ENCODE measurements at regions not wholly inside any gene's neighbourhood (a gene's known extent, or its start where the extent isn't known, plus 50 kb on each side); places are given as distances from the start of the nearest gene placed in this dataset.
"Not testable (repeated sequence)": the region's sequence is repeated elsewhere in the genome, so short reads cannot be mapped to it uniquely, and the experiment has no call there.

GRCh38 chr16:5234295-5235050, 136.9 kb upstream of the EEF2KMT start:
- DNase-seq (ENCODE audit: low spot score) (no peak), ATAC-seq (no peak)

GRCh38 chr16:5231246-5231759, 133.7 kb upstream of the EEF2KMT start:
- no peak for DNase-seq (ENCODE audit: low spot score)
- no peak for ATAC-seq

GRCh38 chr16:5228369-5228768, 130.8 kb upstream of the EEF2KMT start:
- ATAC-seq (no peak), DNase-seq (ENCODE audit: low spot score) (no peak)

- DNase-seq (ENCODE audit: low spot score) (no peak), ATAC-seq (no peak)
Measured at GRCh38 chr16:5225931-5226655, 128.5 kb upstream of the EEF2KMT start.

- DNase-seq (ENCODE audit: low spot score) (no peak), ATAC-seq (no peak)
Measured at GRCh38 chr16:5222761-5223160, 125.2 kb upstream of the EEF2KMT start.

- ATAC-seq; DNase-seq (ENCODE audit: low spot score): not testable (repeated sequence)
Measured at GRCh38 chr16:5221831-5222230, 124.2 kb upstream of the EEF2KMT start.

- DNase-seq (ENCODE audit: low spot score) (no peak), ATAC-seq (no peak)
Measured at GRCh38 chr16:5220705-5221104, 123.1 kb upstream of the EEF2KMT start.

GRCh38 chr16:5216441-5217080, 119.0 kb upstream of the EEF2KMT start:
- ATAC-seq (no peak), DNase-seq (ENCODE audit: low spot score) (no peak)

- DNase-seq (ENCODE audit: low spot score), result no peak
- ATAC-seq, result no peak
Measured at GRCh38 chr16:5215901-5216300, 118.3 kb upstream of the EEF2KMT start.

GRCh38 chr16:5214466-5214865, 116.9 kb upstream of the EEF2KMT start:
- no peak for ATAC-seq
- no peak for DNase-seq (ENCODE audit: low spot score)

GRCh38 chr16:5212501-5212900, 114.9 kb upstream of the EEF2KMT start:
- ATAC-seq; DNase-seq (ENCODE audit: low spot score): not testable (repeated sequence)

GRCh38 chr16:5207862-5208498, 110.4 kb upstream of the EEF2KMT start:
- ATAC-seq; DNase-seq (ENCODE audit: low spot score): not testable (repeated sequence)

GRCh38 chr16:5207001-5207523, 109.5 kb upstream of the EEF2KMT start:
- ATAC-seq, result no peak
- no peak for DNase-seq (ENCODE audit: low spot score)

- ATAC-seq (no peak), DNase-seq (ENCODE audit: low spot score) (no peak)
Measured at GRCh38 chr16:5206331-5206990, 108.9 kb upstream of the EEF2KMT start.

- ATAC-seq, result no peak
Measured at GRCh38 chr16:5205361-5206040, 107.9 kb upstream of the EEF2KMT start.

GRCh38 chr16:5203675-5204074, 106.1 kb upstream of the EEF2KMT start:
- ATAC-seq, result not testable (repeated sequence)

More at GRCh38 chr16:5205361-5206040, 107.9 kb upstream of the EEF2KMT start:
- no peak for DNase-seq (ENCODE audit: low spot score)

GRCh38 chr16:5200123-5200522, 102.5 kb upstream of the EEF2KMT start:
- DNase-seq (ENCODE audit: low spot score) (no peak), ATAC-seq (no peak)

More at GRCh38 chr16:5203675-5204074, 106.1 kb upstream of the EEF2KMT start:
- DNase-seq (ENCODE audit: low spot score), result not testable (repeated sequence)

GRCh38 chr16:5196204-5196603, 98.6 kb upstream of the EEF2KMT start:
- no peak for ATAC-seq
- no peak for DNase-seq (ENCODE audit: low spot score)

- ATAC-seq (no peak), DNase-seq (ENCODE audit: low spot score) (no peak)
Measured at GRCh38 chr16:5193861-5194260, 96.3 kb upstream of the EEF2KMT start.

GRCh38 chr16:5188989-5189352, 91.4 kb upstream of the EEF2KMT start:
- no peak for ATAC-seq
- DNase-seq (ENCODE audit: low spot score), result no peak
